HL-60 (cell line): ENCODE measurements at regions not wholly inside any gene's neighbourhood (a gene's known extent, or its start where the extent isn't known, plus 50 kb on each side); places are given as distances from the start of the nearest gene placed in this dataset.
"Not testable (repeated sequence)": the region's sequence is repeated elsewhere in the genome, so short reads cannot be mapped to it uniquely, and the experiment has no call there.

Experiments used
- DNase-seq, 2 experiments: peaks; one replicate each; pipeline ENCODE4 v3.0.0-alpha.2; 2010 to 2020; ENCODE audit warnings: low read depth in 1 of 2, low spot score in 1 of 2
- H3K27ac ChIP-seq: fragments of 250-450 bp; sonication (Bioruptor Pico); replicated peaks from 2 replicates; pipeline ENCODE4 v1.5.1; 2020; ENCODE audit warnings: mild to moderate bottlenecking, moderate library complexity
- H3K27me3 ChIP-seq: fragments of 250-450 bp; sonication (Bioruptor Pico); 2 replicates; pipeline ENCODE4 v1.5.1; 2021; ENCODE audit warnings: mild to moderate bottlenecking, moderate library complexity; ENCODE audit not compliant: insufficient read depth, poor library complexity, severe bottlenecking
- H3K4me3 ChIP-seq: replicated peaks from 2 replicates; pipeline ENCODE4 v1.5.1; 2011; ENCODE audit warnings: mild to moderate bottlenecking, control low read depth, low read length; ENCODE audit not compliant: insufficient read depth
- GABPA ChIP-seq: IDR thresholded peaks from 2 replicates; pipeline ENCODE4 v1.6.1; 2012; ENCODE audit warnings: low read depth
- POLR2AphosphoS5 ChIP-seq: IDR thresholded peaks from 2 replicates; pipeline ENCODE4 v1.6.1; 2012; ENCODE audit warnings: low read depth
- SPI1 ChIP-seq: IDR thresholded peaks from 2 replicates; pipeline ENCODE4 v1.6.1; 2012; ENCODE audit warnings: low read depth, mild to moderate bottlenecking, borderline replicate concordance
- TF ChIP-seq, protein P1 (sequence below): IDR thresholded peaks from one replicate; pipeline ENCODE4 v1.5.1; 2011; ENCODE audit warnings: low read length, control low read depth, inconsistent platforms; ENCODE audit not compliant: insufficient read depth
- TF ChIP-seq, protein P2 (sequence below): IDR thresholded peaks from 2 replicates; pipeline ENCODE4 v1.6.1; 2012; ENCODE audit warnings: low read depth; ENCODE audit not compliant: insufficient replicate concordance

DNA sequence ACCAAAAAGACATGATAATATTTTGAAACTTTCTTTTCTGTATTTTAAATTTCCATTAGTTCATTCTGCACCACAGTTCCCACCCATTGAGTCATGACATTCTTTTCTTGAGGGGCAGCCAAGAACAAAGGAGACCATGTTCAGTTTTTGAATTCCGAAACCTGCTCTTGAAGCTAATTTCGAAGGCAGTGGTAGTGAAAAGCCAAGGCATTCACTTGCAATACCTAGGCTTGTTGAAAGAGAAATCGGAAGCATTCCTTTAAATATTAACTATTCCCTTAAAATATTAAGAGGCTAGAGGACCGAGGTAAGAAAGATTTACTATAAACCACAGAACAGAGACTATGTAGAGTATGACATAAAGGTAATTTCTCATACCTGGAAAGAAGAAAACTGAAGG, 256.3 kb downstream of the ADGRL2 start:
- no peak overlapping the region for H3K4me3 ChIP-seq
- H3K27me3 ChIP-seq, result no peaks in the 10 kb centered on the region
- DNase-seq, result no peak
- TF ChIP-seq, protein P1, sequence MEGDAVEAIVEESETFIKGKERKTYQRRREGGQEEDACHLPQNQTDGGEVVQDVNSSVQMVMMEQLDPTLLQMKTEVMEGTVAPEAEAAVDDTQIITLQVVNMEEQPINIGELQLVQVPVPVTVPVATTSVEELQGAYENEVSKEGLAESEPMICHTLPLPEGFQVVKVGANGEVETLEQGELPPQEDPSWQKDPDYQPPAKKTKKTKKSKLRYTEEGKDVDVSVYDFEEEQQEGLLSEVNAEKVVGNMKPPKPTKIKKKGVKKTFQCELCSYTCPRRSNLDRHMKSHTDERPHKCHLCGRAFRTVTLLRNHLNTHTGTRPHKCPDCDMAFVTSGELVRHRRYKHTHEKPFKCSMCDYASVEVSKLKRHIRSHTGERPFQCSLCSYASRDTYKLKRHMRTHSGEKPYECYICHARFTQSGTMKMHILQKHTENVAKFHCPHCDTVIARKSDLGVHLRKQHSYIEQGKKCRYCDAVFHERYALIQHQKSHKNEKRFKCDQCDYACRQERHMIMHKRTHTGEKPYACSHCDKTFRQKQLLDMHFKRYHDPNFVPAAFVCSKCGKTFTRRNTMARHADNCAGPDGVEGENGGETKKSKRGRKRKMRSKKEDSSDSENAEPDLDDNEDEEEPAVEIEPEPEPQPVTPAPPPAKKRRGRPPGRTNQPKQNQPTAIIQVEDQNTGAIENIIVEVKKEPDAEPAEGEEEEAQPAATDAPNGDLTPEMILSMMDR, result no peak
- no peak for TF ChIP-seq SPI1
- TF ChIP-seq POLR2AphosphoS5, result no peak
- TF ChIP-seq, protein P2, sequence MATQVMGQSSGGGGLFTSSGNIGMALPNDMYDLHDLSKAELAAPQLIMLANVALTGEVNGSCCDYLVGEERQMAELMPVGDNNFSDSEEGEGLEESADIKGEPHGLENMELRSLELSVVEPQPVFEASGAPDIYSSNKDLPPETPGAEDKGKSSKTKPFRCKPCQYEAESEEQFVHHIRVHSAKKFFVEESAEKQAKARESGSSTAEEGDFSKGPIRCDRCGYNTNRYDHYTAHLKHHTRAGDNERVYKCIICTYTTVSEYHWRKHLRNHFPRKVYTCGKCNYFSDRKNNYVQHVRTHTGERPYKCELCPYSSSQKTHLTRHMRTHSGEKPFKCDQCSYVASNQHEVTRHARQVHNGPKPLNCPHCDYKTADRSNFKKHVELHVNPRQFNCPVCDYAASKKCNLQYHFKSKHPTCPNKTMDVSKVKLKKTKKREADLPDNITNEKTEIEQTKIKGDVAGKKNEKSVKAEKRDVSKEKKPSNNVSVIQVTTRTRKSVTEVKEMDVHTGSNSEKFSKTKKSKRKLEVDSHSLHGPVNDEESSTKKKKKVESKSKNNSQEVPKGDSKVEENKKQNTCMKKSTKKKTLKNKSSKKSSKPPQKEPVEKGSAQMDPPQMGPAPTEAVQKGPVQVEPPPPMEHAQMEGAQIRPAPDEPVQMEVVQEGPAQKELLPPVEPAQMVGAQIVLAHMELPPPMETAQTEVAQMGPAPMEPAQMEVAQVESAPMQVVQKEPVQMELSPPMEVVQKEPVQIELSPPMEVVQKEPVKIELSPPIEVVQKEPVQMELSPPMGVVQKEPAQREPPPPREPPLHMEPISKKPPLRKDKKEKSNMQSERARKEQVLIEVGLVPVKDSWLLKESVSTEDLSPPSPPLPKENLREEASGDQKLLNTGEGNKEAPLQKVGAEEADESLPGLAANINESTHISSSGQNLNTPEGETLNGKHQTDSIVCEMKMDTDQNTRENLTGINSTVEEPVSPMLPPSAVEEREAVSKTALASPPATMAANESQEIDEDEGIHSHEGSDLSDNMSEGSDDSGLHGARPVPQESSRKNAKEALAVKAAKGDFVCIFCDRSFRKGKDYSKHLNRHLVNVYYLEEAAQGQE, result no peak
- TF ChIP-seq GABPA, result no peak
- no peak overlapping the region for H3K27ac ChIP-seq

DNA sequence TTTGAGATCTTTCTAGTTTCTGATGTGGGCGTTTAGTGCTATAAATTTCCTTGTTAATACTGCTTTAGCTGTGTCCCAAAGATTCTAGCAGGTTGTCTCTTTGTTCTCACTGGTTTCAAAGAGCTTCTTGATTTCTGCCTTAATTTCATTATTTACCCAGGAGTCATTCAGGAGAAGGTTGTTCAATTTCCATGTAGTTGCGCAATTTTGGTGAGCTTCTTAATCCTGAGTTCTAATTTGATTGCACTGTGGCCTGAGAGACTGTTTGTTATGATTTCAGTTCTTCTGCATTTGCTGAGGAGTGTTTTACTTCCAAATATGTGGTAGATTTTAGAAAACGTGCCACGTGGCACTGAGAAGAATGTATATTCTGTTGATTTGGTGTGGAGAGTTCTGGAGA, 254.6 kb downstream of the ADGRL2 start:
- H3K4me3 ChIP-seq, DNase-seq, H3K27me3 ChIP-seq, H3K27ac ChIP-seq: not testable (repeated sequence)

- no peaks in the 10 kb centered on the region for H3K27me3 ChIP-seq
- no peak overlapping the region for H3K27ac ChIP-seq
- no peak for DNase-seq
- TF ChIP-seq, protein P1, result no peak
- no peak for TF ChIP-seq GABPA
- TF ChIP-seq SPI1, result no peak
- TF ChIP-seq POLR2AphosphoS5, result no peak
- TF ChIP-seq, protein P2, result no peak
- H3K4me3 ChIP-seq, result no peak overlapping the region
Observed at GRCh38 chr1:82052563-82052962, 251.8 kb downstream of the ADGRL2 start.

GRCh38 chr1:82048596-82048995, 247.9 kb downstream of the ADGRL2 start:
- Histone ChIP-seq H3K4me3 (no peak overlapping the region), H3K27me3 (no peaks in the 10 kb centered on the region), H3K27ac (no peak overlapping the region)
- no peak for DNase-seq
- TF ChIP-seq, protein P2, result no peak
- TF ChIP-seq GABPA (no peak), POLR2AphosphoS5 (no peak), SPI1 (no peak)
- TF ChIP-seq, protein P1, result no peak
